Suppressor macrophage (primary cell): ENCODE measurements at regions not wholly inside any gene's neighbourhood (a gene's known extent, or its start where the extent isn't known, plus 50 kb on each side); places are given as distances from the start of the nearest gene placed in this dataset.

Experiments
- DNase-seq, 4 experiments: peaks; one replicate each; pipeline ENCODE4 v3.0.0-alpha.2; 2020 to 2022

DNA sequence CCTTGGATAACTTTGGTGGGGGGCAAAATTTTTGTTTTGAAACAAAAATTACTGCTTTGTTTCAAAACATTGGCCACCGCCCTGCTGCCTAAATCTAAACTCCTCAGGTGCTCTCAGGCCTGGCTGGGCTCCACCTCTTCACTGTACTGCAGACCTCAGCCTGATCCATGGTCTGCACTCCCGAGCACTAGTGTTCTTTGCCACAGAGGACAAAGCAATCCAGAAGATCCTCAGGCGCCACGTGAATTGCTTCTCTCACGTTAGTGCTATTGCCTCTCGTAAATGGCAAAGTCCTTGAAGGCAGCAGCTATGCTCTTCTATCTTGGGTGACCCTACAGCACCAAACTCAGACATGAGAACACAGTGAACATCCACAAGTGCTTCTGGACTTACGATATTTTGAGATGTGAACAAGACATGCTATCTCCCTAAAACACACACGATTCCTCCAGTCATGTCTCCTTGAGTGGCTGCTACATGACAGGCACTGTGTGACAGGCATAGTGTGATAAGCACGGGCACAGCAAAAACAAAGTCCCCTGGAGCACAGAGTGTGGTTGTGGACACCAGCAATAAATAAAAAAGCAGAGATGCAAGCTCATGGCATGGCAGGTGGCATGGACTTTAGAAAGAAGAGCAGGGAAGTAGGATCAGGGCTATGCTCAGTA is 582.1 kb upstream of the DPP6 start:
- no peak for DNase-seq

- DNase-seq: no peak
Measured at GRCh38 chr7:153472516-153472915, 579.7 kb upstream of the DPP6 start.

DNA sequence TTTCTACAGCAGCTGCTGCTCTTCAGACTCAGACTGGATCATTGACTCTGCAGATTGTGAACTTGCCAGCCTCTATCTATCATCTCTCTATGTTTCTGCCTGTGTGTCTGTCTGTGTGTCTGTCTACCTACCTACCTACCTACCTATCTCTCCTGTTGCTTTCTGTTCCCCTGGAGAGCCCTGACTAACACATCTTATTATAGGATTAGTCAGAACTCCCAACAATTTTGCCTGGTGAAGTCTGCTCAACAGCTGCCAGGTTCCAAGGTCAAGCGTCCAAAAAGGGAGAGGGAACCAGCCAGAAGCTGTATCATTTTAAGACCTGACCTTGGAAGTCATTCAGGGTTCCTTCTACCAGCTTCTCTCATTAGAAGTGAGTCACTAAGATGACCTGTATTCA is 579.0 kb upstream of the DPP6 start:
- no peak for DNase-seq

DNA sequence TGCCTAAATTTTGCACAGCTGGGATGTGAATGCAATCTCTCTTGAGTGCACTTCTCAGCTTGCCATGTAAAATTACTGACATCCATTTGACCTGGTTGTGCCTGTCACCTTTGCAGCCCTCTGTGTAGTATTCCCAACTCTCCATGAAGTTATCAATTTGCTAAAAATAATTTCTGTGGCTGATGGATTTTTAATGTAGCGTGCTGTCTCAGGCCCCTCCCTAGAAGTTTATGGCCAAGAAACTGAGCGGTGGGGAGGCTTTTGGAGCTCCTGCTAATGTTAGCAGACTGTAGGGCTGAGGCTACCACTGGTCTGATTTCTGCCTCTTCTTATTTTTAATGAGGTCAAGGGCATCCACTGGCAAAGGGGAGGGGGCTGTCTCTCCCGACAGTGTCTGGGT is 577.0 kb upstream of the DPP6 start:
- DNase-seq: no peak

DNA sequence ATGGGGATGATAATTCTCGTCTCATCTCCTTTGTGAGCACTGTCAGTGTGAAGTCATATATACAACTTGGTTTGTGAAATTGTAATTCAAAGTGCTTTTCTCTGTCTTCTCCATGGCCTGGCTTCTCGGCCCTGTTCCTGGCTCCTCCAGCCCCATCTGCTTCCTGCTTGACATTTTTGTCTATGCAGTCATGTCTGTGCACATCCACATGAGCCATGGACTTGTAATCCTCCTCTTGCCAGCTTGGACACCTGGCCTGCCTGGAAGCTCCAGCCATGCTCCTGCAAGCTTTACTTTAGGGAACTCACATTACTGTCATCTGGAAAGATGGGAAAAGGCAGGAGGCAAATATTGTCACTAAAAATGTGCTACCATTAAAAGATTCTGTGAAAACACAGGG is 576.0 kb upstream of the DPP6 start:
- no peak for DNase-seq

DNA sequence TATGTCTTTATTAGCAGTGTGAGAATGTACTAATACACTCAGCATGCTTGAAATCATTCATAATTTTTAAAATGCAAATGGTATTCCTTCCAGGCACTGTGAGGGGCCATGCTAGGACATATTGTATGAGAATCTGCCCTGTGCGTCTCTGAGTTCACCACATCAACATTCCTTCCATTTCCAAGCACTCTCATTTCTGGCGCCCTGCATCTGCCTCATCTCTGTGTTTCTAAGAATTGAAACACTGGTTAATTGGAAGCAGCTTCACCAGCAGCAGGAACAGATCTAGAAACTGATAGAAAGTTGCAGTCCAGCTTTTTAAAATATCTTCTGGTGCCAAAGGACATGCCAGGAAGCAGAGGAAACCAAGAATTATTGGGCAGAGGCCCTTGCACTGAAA is 555.9 kb upstream of the DPP6 start:
- DNase-seq: no peak

DNA sequence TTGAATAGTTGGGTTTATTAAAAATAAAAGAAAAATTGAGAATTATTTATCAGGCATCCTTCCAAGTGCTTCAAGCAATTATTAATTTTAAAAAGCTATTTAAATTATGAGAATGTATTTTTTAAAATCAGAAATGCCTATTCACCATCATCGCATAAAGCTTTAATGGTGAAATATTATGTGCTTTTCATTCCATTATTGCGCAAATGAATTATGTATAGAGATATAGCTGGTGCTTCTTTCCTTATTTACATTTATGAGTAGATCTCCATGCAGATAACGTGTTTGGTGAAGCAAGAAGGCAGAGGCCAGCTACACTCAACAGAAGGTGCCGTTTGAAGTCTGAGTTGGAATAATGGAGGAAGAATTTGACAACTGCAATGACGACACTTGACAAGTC is 549.1 kb upstream of the DPP6 start:
- DNase-seq: no peak

GRCh38 chr7:153504288-153505075 is 547.7 kb upstream of the DPP6 start:
- no peak for DNase-seq

- no peak for DNase-seq
Measured at GRCh38 chr7:153507885-153508284, 544.3 kb upstream of the DPP6 start.

GRCh38 chr7:153509768-153510167 is 542.4 kb upstream of the DPP6 start:
- no peak for DNase-seq

DNA sequence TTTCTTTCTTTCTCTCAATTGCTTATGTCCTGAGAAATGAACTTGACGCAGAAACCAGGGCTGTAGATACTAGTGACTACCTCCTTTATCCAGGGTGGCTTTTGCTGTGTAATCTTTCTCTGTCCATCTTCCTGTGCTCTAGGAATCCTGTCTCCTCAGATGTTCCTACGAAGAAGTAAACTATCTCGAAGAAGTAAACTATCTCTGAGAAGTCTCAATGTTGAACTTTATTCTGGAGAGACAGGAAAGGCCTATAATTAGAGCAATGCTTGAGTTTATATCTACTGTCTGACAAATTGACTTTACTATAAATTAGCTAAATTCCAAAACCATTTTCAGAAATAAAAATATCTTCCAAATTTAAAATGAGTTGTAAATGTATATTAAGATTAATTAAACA is 541.5 kb upstream of the DPP6 start:
- DNase-seq: no peak

DNA sequence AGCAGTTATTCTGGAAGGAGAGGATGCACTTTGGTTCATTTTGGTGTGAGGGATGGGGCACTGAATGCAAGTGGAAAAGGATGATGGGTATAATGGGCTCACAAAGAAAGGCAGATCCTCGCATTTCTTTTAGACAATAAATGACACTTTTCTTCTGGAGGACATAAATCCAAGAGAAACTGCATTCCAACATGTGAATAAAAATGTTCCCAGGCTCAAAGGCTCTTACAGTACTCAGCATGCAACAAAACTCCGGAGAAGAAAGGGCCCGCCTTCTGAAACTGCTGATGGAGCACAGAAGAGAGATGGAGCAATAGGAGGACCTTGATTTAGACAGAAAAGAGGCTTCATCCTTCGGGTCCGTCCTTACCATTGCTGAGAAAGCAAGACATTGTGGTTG is 538.2 kb upstream of the DPP6 start:
- DNase-seq: no peak

DNA sequence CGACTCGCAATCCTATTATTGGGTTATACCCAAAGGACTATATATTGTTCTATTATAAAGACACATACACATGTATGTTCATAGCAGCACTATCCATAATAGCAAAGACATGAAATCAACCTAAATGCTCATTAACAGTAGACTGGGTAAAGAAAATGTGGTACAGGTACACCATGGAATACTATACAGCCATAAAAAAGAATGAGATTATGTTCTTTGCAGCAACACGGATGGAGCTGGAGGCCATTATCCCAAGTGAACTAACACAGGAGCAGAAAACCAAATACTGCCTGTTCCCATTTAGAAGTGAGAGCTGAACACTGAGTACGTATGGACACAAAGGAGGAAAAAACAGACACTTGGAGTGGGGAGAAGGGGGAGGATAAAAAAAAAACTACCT is 536.8 kb upstream of the DPP6 start:
- no peak for DNase-seq

- DNase-seq: no peak
Measured at GRCh38 chr7:153518201-153518984, 533.8 kb upstream of the DPP6 start.

DNA sequence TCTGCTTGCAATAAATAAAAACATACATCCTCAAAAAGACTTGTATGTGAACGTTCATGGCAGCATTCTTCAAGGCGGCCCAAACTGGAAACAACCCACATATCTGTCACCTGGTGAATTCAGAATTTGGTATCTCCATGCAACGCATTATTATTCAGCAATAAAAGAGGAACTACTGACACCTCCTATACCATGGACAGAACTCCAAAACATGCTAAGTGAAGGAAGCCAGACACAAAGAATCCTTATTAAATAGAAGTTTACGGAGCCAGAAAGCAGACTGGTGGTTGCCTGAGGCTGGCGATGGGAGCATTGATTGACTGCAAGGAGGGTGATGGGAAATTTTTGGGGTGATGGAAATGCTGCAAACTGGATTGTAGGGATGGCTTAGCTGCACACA is 530.8 kb upstream of the DPP6 start:
- no peak for DNase-seq

GRCh38 chr7:153522261-153522660 is 529.9 kb upstream of the DPP6 start:
- no peak for DNase-seq

DNA sequence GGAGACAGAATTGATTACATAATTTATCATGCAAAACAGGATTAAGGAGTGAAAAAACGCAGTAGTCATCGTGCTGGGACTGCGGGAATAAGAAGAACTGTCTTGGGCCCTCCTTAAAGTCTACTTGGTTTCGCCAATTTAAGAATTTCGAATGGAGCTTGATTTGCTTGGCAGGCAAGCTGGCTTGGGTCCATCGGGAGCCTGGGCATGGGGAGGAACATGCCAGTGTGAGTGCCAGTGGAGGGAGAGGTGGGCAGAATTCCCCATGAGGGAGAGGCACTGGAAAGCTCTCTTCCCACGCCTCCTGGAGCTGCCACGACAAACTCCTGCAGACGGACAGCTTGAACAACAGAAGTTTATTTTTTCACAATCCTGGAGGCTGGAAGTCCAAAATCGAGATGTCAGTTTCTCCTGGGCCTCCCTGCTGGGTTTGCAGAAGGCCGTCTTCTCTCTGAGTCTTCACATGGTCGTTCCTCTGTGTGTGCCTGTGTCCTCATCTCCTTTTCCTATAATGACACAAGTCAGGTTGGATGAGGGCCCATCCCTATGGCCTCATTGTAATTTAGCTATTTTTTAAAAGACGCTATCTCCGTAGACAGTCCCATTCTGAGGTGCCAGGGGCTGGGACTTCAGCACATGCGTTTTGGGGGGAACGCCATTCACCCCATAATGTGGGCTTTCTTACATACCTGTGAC is 528.7 kb upstream of the DPP6 start:
- no peak for DNase-seq

DNA sequence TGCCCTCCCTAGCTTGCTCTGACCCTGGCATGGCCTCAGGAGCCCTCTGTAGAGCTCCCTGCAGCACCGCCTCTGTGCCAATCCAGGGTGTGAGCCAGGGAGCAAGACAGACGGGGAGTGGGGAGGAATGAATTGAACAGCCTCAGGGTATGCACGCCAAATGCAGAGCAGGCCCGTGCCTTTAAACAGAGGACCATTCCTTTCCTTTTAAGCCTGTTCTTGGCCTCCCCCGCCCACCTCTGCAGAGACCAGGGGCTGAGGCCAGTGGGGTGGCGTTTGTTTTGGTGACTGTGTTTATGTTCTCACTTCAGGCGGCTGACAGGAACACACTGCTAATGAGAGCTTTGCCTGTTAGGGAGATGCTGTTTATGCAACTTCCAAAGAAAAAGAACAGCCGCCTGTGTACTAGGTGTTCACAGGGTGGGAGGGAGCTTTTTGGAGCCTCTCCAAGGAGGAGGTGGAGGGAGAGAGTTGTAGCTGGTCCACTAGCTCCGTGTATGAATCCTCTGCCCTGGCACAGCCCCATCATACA is 528.1 kb upstream of the DPP6 start:
- no peak for DNase-seq

- no peak for DNase-seq
Measured at GRCh38 chr7:153529100-153529499, 523.1 kb upstream of the DPP6 start.

- DNase-seq: no peak
Measured at GRCh38 chr7:153529651-153530165, 522.5 kb upstream of the DPP6 start.

DNA sequence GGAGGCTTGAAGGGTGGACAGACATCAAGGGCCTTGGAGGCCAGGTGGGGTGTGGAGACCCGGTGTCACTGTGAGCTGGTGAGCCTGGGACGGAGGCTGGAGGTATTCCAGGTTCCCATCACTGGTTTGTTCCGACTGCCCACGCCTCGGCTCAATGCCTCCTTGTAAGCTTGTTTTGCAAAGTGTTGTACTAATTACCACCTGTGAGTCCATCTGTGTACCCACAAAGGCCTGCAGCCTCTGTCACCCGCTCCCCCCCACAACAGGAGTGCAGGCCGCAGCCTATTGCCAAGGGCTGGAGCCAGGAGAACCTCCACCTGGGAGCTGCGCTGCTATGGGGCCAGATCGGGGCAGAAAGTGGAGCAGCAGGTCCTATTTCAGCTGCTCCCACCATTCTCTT is 521.8 kb upstream of the DPP6 start:
- no peak for DNase-seq

GRCh38 chr7:153532326-153532725 is 519.9 kb upstream of the DPP6 start:
- no peak for DNase-seq

- DNase-seq: no peak
Measured at GRCh38 chr7:153537271-153537670, 514.9 kb upstream of the DPP6 start.
